ENCODE measurements at regions not wholly inside any gene's neighbourhood (a gene's known extent, or its start where the extent isn't known, plus 50 kb on each side); places are given as distances from the start of the nearest gene placed in this dataset.

DNA sequence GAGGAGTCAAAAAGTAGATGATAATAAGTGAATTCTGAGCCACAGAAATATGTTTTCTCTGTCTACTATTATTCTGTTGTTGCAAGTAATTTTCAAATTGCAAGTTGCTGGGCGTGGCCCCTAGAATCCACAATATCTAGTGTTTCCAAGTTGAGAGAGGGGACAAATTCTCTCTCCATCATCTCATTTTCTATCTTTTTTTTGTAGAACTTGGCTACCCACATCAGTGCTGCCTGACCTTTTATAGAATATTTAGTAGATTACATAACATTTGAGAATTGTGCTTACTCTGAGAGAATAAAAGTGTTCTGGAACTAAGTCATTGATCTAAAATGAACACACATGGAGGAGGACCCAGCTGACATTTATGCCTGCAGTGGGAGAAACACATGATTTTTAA lies 110.9 kb upstream of the CSNK1A1L start:
- no peak overlapping the region for H3K27ac ChIP-seq (ENCODE audit: low read depth, low read length)
- H3K4me3 ChIP-seq (ENCODE audit: low read length in 2 of 2), result no peak overlapping the region
- no peak for DNase-seq
- Mint-ChIP-seq H3K4me3 (no peak overlapping the region), H3K27me3 (no peaks in the 10 kb centered on the region), H3K27ac (no peak overlapping the region), H3K4me1 (no peaks in the 10 kb centered on the region), H3K9me3 (peaks cover 0 to 6% (median under 1%) of the 10 kb centered on the region in 8 donors), H3K36me3 (no peaks in the 10 kb centered on the region)
- POLR2A ChIA-PET (ENCODE audit: partially characterized antibody), result no interaction called here
- intact Hi-C loops (cut with micrococcal nuclease), result no loop called here
- H3K27me3 ChIP-seq (ENCODE audit: insufficient read depth, low read length), result no peaks in the 10 kb centered on the region
- no peaks in the 10 kb centered on the region for H3K36me3 ChIP-seq (ENCODE audit: insufficient read depth, low read length)
- no peaks in the 10 kb centered on the region for H3K4me1 ChIP-seq (ENCODE audit: insufficient read depth, low read length)
- CTCF ChIA-PET (ENCODE audit: partially characterized antibody), result no interaction called here
- H3K9me3 ChIP-seq (ENCODE audit: control insufficient read depth in 1 of 2, low read length in 2 of 2), result no peaks in the 10 kb centered on the region

DNA sequence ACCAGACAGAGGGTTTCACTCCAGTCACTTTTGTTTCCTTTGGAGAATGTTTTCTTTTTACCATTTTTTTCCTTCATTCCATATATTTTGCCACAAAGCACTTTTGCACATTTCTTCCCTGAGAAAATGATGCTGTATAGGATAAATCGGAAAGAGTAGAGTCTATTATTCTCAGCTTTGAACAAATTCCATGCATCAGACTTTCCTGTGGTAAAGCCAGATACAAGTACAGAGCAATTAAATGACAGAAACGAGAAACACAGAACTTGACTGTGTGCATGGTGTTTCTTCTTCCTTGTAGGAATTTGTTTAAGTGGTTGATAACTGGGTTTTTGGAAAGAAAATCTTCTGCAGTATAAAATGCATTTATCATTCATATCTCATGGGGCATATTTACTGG lies 107.4 kb upstream of the CSNK1A1L start:
- H3K27ac Mint-ChIP-seq, result no peak overlapping the region
- H3K9me3 Mint-ChIP-seq, result peaks cover 0 to 6% (median 0%) of the 10 kb centered on the region in 8 donors
- intact Hi-C loops (cut with micrococcal nuclease), result no loop called here
- no peak for DNase-seq
- Histone ChIP-seq H3K9me3 (ENCODE audit: control insufficient read depth in 1 of 2, low read length in 2 of 2) (no peaks in the 10 kb centered on the region), H3K4me3 (ENCODE audit: low read length in 2 of 2) (no peak overlapping the region), H3K27me3 (ENCODE audit: insufficient read depth, low read length) (no peaks in the 10 kb centered on the region), H3K4me1 (ENCODE audit: insufficient read depth, low read length) (no peaks in the 10 kb centered on the region), H3K27ac (ENCODE audit: low read depth, low read length) (no peak overlapping the region), H3K36me3 (ENCODE audit: insufficient read depth, low read length) (no peaks in the 10 kb centered on the region)
- no peaks in the 10 kb centered on the region for H3K4me1 Mint-ChIP-seq
- H3K36me3 Mint-ChIP-seq, result no peaks in the 10 kb centered on the region
- no peak overlapping the region for H3K4me3 Mint-ChIP-seq
- ChIA-PET POLR2A (ENCODE audit: partially characterized antibody) (interaction anchor here (0.5 kb wide), 1 partner anchor 1454 kb away, joined by 3 read pairs; no protein-coding TSS in a partner anchor), CTCF (ENCODE audit: partially characterized antibody) (no interaction called here)
- no peaks in the 10 kb centered on the region for H3K27me3 Mint-ChIP-seq

DNA sequence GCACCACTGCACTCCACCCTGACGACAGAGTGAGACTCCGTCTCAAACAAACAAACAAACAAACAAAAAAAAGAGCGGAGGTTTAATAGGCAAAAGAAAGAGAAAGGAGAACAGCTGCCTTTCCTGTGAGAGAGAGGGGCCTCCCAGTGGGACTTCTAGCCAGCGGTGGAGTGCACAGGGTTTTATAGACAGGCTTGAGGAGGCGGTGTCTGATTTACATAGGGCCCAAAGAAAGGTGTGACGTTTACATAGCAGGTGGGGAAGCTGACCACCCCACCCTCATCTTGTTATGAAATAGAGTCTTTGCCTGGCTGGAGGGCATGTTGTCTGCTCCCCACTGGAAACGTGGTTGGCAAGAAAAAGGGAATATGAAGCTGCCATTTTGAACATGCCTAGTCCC lies 106.0 kb upstream of the CSNK1A1L start:
- H3K4me1 Mint-ChIP-seq, result no peaks in the 10 kb centered on the region
- Histone ChIP-seq H3K27ac (ENCODE audit: low read depth, low read length) (no peak overlapping the region), H3K4me1 (ENCODE audit: insufficient read depth, low read length) (no peaks in the 10 kb centered on the region), H3K27me3 (ENCODE audit: insufficient read depth, low read length) (no peaks in the 10 kb centered on the region), H3K9me3 (ENCODE audit: control insufficient read depth in 1 of 2, low read length in 2 of 2) (no peaks in the 10 kb centered on the region), H3K4me3 (ENCODE audit: low read length in 2 of 2) (no peak overlapping the region), H3K36me3 (ENCODE audit: insufficient read depth, low read length) (no peaks in the 10 kb centered on the region)
- H3K4me3 Mint-ChIP-seq, result no peak overlapping the region
- intact Hi-C loops (cut with micrococcal nuclease), result no loop called here
- H3K36me3 Mint-ChIP-seq, result no peaks in the 10 kb centered on the region
- ChIA-PET CTCF (ENCODE audit: partially characterized antibody) (no interaction called here), POLR2A (ENCODE audit: partially characterized antibody) (no interaction called here)
- H3K27ac Mint-ChIP-seq, result no peak overlapping the region
- H3K27me3 Mint-ChIP-seq, result no peaks in the 10 kb centered on the region
- DNase-seq, result no peak
- peaks cover 0 to 6% (median 0%) of the 10 kb centered on the region in 8 donors for H3K9me3 Mint-ChIP-seq

- H3K36me3 Mint-ChIP-seq, result no peaks in the 10 kb centered on the region
- POLR2A ChIA-PET (ENCODE audit: partially characterized antibody), result no interaction called here
- H3K27me3 Mint-ChIP-seq, result no peaks in the 10 kb centered on the region
- peaks cover 0 to 2% (median 0%) of the 10 kb centered on the region in 8 donors for H3K9me3 Mint-ChIP-seq
- CTCF ChIA-PET (ENCODE audit: partially characterized antibody), result no interaction called here
- H3K27ac Mint-ChIP-seq, result no peak overlapping the region
- intact Hi-C loops (cut with micrococcal nuclease), result no loop called here
- Histone ChIP-seq H3K9me3 (ENCODE audit: control insufficient read depth in 1 of 2, low read length in 2 of 2) (no peaks in the 10 kb centered on the region), H3K4me3 (ENCODE audit: low read length in 2 of 2) (no peak overlapping the region), H3K27ac (ENCODE audit: low read depth, low read length) (no peak overlapping the region), H3K4me1 (ENCODE audit: insufficient read depth, low read length) (no peaks in the 10 kb centered on the region), H3K36me3 (ENCODE audit: insufficient read depth, low read length) (no peaks in the 10 kb centered on the region), H3K27me3 (ENCODE audit: insufficient read depth, low read length) (no peaks in the 10 kb centered on the region)
- no peak overlapping the region for H3K4me3 Mint-ChIP-seq
- no peak for DNase-seq
- no peaks in the 10 kb centered on the region for H3K4me1 Mint-ChIP-seq
Measured at GRCh38 chr13:37209621-37210580, 104.4 kb upstream of the CSNK1A1L start.

GRCh38 chr13:37207691-37208451 lies 102.4 kb upstream of the CSNK1A1L start:
- H3K36me3 ChIP-seq (ENCODE audit: insufficient read depth, low read length), result no peaks in the 10 kb centered on the region
- no peak overlapping the region for H3K4me3 ChIP-seq (ENCODE audit: low read length in 2 of 2)
- DNase-seq, result no peak
- no peaks in the 10 kb centered on the region for H3K27me3 ChIP-seq (ENCODE audit: insufficient read depth, low read length)
- no peak overlapping the region for H3K27ac ChIP-seq (ENCODE audit: low read depth, low read length)
- Mint-ChIP-seq H3K4me1 (no peaks in the 10 kb centered on the region), H3K4me3 (no peak overlapping the region), H3K9me3 (peaks cover 0 to 2% (median 0%) of the 10 kb centered on the region in 8 donors), H3K27ac (no peak overlapping the region), H3K27me3 (no peaks in the 10 kb centered on the region), H3K36me3 (no peaks in the 10 kb centered on the region)
- no peaks in the 10 kb centered on the region for H3K4me1 ChIP-seq (ENCODE audit: insufficient read depth, low read length)
- CTCF ChIA-PET (ENCODE audit: partially characterized antibody), result no interaction called here
- POLR2A ChIA-PET (ENCODE audit: partially characterized antibody), result no interaction called here
- intact Hi-C loops (cut with micrococcal nuclease), result no loop called here
- H3K9me3 ChIP-seq (ENCODE audit: control insufficient read depth in 1 of 2, low read length in 2 of 2), result no peaks in the 10 kb centered on the region

- Mint-ChIP-seq H3K4me1 (no peaks in the 10 kb centered on the region), H3K27me3 (peaks cover 0 to 3% of the 10 kb centered on the region in 2 donors), H3K4me3 (no peak overlapping the region), H3K27ac (no peak overlapping the region), H3K9me3 (peaks cover 0 to 2% (median 0%) of the 10 kb centered on the region in 8 donors), H3K36me3 (no peaks in the 10 kb centered on the region)
- Histone ChIP-seq H3K27me3 (ENCODE audit: insufficient read depth, low read length) (no peaks in the 10 kb centered on the region), H3K4me3 (ENCODE audit: low read length in 2 of 2) (no peak overlapping the region), H3K9me3 (ENCODE audit: control insufficient read depth in 1 of 2, low read length in 2 of 2) (no peaks in the 10 kb centered on the region), H3K27ac (ENCODE audit: low read depth, low read length) (no peak overlapping the region), H3K36me3 (ENCODE audit: insufficient read depth, low read length) (no peaks in the 10 kb centered on the region), H3K4me1 (ENCODE audit: insufficient read depth, low read length) (no peaks in the 10 kb centered on the region)
- intact Hi-C loops (cut with micrococcal nuclease), result no loop called here
- DNase-seq, result no peak
- CTCF ChIA-PET (ENCODE audit: partially characterized antibody), result interaction anchor here (0.6 kb wide), 1 partner anchor 356 kb away, joined by 3 read pairs; no protein-coding TSS in a partner anchor
- POLR2A ChIA-PET (ENCODE audit: partially characterized antibody), result no interaction called here
Measured at GRCh38 chr13:37202264-37202663, 96.8 kb upstream of the CSNK1A1L start.

GRCh38 chr13:37201081-37201480 lies 95.6 kb upstream of the CSNK1A1L start:
- peaks cover 0 to 2% (median 0%) of the 10 kb centered on the region in 8 donors for H3K9me3 Mint-ChIP-seq
- ChIA-PET CTCF (ENCODE audit: partially characterized antibody) (no interaction called here), POLR2A (ENCODE audit: partially characterized antibody) (no interaction called here)
- no peak for DNase-seq
- Histone ChIP-seq H3K9me3 (ENCODE audit: control insufficient read depth in 1 of 2, low read length in 2 of 2) (no peaks in the 10 kb centered on the region), H3K27ac (ENCODE audit: low read depth, low read length) (no peak overlapping the region), H3K4me1 (ENCODE audit: insufficient read depth, low read length) (no peaks in the 10 kb centered on the region), H3K27me3 (ENCODE audit: insufficient read depth, low read length) (no peaks in the 10 kb centered on the region), H3K36me3 (ENCODE audit: insufficient read depth, low read length) (no peaks in the 10 kb centered on the region), H3K4me3 (ENCODE audit: low read length in 2 of 2) (no peak overlapping the region)
- H3K27me3 Mint-ChIP-seq, result peaks cover 0 to 3% of the 10 kb centered on the region in 2 donors
- intact Hi-C loops (cut with micrococcal nuclease), result no loop called here
- H3K36me3 Mint-ChIP-seq, result no peaks in the 10 kb centered on the region
- H3K4me3 Mint-ChIP-seq, result no peak overlapping the region
- no peak overlapping the region for H3K27ac Mint-ChIP-seq
- H3K4me1 Mint-ChIP-seq, result no peaks in the 10 kb centered on the region

Data from CD4-positive, alpha-beta memory T cell (primary cell).